Breast epithelium (tissue), 3 donors: ENCODE measurements at regions not wholly inside any gene's neighbourhood (a gene's known extent, or its start where the extent isn't known, plus 50 kb on each side); places are given as distances from the start of the nearest gene placed in this dataset.

Experiments used
- CTCF ChIP-seq, 3 donors: fragments of 450-650 bp; IDR thresholded peaks; one replicate each; pipeline ENCODE4 v1.5.1; 2016 to 2017; ENCODE audit warnings: antibody characterized with exemption in 3 of 3, mild to moderate bottlenecking in 3 of 3, moderate library complexity in 3 of 3
- POLR2A ChIP-seq: fragments of 450-650 bp; IDR thresholded peaks from one replicate; pipeline ENCODE4 v1.6.1; 2016; ENCODE audit warnings: antibody characterized with exemption, mild to moderate bottlenecking, moderate library complexity
- POLR2AphosphoS5 ChIP-seq, 3 donors: sonication (generic); formaldehyde crosslinking; IDR thresholded peaks; one replicate each; pipeline ENCODE4 v1.6.1; 2017; ENCODE audit warnings: antibody characterized with exemption in 3 of 3

- TF ChIP-seq CTCF (IDR thresholded peaks at IDR 0.05), result no peak
- no peak for TF ChIP-seq POLR2AphosphoS5 (IDR thresholded peaks at IDR 0.05)
- no peak for TF ChIP-seq POLR2A
Measured at GRCh38 chr4:45324455-45325417, 598.4 kb upstream of the GNPDA2 start.
